ENCODE measurements at regions not wholly inside any gene's neighbourhood (a gene's known extent, or its start where the extent isn't known, plus 50 kb on each side); places are given as distances from the start of the nearest gene placed in this dataset.

DNA sequence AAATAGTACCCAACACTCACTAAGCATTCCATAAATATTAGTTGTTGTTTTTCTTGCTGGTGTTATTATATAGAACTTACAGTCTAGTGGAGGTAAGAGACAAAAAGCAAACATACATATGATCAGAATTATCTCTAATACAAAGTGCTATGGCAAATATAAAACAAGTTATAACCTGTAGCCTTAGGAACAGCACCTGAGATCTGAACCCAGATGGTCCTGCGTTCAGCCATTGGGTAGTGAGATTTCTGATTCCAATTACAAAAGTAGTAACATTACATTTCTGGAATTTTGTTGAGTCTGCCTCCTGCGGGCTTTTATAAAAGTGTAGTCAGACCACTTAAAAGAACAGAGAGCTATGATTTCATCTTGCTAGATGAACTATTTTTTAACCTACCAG is 242.9 kb upstream of the ZNF462 start:
- TF ChIP-seq EZH2phosphoT487 (IDR thresholded peaks at IDR 0.05; ENCODE audit: insufficient read depth, low read depth): no peak
- no peak for TF ChIP-seq EZH2 (IDR thresholded peaks at IDR 0.05; ENCODE audit: insufficient read depth, poor library complexity, severe bottlenecking)
